Kidney epithelial cell (primary cell): ENCODE measurements at regions not wholly inside any gene's neighbourhood (a gene's known extent, or its start where the extent isn't known, plus 50 kb on each side); places are given as distances from the start of the nearest gene placed in this dataset.

Experiments used
- DNase-seq: peaks from one replicate; pipeline ENCODE4 v3.0.0-alpha.2; 2010; ENCODE audit warnings: low read depth
- H3K27me3 ChIP-seq: 2 replicates; pipeline ENCODE4 v1.6.0; 2011; ENCODE audit warnings: low read length; ENCODE audit not compliant: control insufficient read depth, insufficient read depth
- H3K36me3 ChIP-seq: 2 replicates; pipeline ENCODE4 v1.5.1; 2011; ENCODE audit warnings: low read length; ENCODE audit not compliant: control insufficient read depth, insufficient read depth
- H3K4me3 ChIP-seq: 2 replicates; pipeline ENCODE4 v1.5.1; 2011; ENCODE audit warnings: low read depth, mild to moderate bottlenecking, control low read depth, low read length
- TF ChIP-seq, protein P1 (sequence below): IDR thresholded peaks from 2 replicates; pipeline ENCODE4 v1.5.1; 2011; ENCODE audit warnings: mild to moderate bottlenecking, moderate library complexity, low read length, control low read depth, inconsistent platforms; ENCODE audit not compliant: insufficient read depth, poor library complexity, severe bottlenecking

DNA sequence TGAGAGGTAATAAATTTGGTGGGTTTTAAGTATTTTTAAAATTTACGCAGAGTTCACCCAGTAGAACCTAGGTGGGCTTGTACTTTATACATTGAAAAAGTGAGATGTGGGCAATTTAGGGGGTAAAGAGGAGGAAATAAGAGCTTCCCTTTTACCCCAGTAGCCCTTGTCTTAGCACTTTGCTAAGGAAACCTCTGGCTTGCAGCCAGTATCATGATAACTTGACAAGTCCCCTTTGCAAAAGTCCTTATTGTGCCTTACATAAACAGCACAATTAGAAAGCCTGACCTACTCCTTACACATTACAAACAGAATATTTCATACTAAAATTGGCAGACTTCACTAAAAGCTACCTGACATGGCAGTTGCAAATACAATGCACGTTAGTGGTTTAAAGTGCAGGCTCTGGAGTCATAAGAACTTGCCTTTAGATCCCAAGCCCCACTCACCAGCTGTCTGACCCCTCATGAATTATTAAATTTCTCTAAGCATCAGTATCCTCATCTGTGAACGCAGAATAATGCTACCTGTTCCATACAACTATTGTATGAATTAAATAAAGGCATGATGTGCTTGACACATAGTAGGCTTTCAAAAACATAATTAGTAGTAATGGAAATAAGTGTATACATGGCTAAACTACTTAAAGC, 53.2 kb upstream of the NELL2 start:
- no peak for DNase-seq
- H3K36me3 ChIP-seq = no peaks in the 10 kb centered on the region
- H3K27me3 ChIP-seq = no peaks in the 10 kb centered on the region
- TF ChIP-seq, protein P1, sequence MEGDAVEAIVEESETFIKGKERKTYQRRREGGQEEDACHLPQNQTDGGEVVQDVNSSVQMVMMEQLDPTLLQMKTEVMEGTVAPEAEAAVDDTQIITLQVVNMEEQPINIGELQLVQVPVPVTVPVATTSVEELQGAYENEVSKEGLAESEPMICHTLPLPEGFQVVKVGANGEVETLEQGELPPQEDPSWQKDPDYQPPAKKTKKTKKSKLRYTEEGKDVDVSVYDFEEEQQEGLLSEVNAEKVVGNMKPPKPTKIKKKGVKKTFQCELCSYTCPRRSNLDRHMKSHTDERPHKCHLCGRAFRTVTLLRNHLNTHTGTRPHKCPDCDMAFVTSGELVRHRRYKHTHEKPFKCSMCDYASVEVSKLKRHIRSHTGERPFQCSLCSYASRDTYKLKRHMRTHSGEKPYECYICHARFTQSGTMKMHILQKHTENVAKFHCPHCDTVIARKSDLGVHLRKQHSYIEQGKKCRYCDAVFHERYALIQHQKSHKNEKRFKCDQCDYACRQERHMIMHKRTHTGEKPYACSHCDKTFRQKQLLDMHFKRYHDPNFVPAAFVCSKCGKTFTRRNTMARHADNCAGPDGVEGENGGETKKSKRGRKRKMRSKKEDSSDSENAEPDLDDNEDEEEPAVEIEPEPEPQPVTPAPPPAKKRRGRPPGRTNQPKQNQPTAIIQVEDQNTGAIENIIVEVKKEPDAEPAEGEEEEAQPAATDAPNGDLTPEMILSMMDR = no peak
- no peak overlapping the region for H3K4me3 ChIP-seq
